Upper lobe of right lung (tissue), 1 donor: ENCODE measurements at regions not wholly inside any gene's neighbourhood (a gene's known extent, or its start where the extent isn't known, plus 50 kb on each side); places are given as distances from the start of the nearest gene placed in this dataset.
"Not testable (repeated sequence)": the region's sequence is repeated elsewhere in the genome, so short reads cannot be mapped to it uniquely, and the experiment has no call there.

ENCODE experiments used
- ATAC-seq: fragments of 200-7000 bp; cut with Tn5 transposase; one replicate; pipeline ENCODE4 v1.9.1; 2020; ENCODE audit warnings: mild to moderate bottlenecking, moderate library complexity
- DNase-seq: peaks from one replicate; pipeline ENCODE4 v3.0.0-alpha.2; 2020
- H3K27ac ChIP-seq: fragments of 200-600 bp; one replicate; pipeline ENCODE4 v1.8.0; 2022
- H3K27me3 ChIP-seq: fragments of 200-600 bp; one replicate; pipeline ENCODE4 v1.8.0; 2022; ENCODE audit warnings: mild to moderate bottlenecking
- H3K36me3 ChIP-seq: fragments of 200-600 bp; one replicate; pipeline ENCODE4 v1.8.0; 2022
- H3K4me1 ChIP-seq: fragments of 200-600 bp; one replicate; pipeline ENCODE4 v1.8.0; 2022
- H3K4me3 ChIP-seq: fragments of 200-600 bp; one replicate; pipeline ENCODE4 v1.8.0; 2022; ENCODE audit warnings: mild to moderate bottlenecking
- H3K9me3 ChIP-seq: fragments of 200-600 bp; one replicate; pipeline ENCODE4 v1.8.0; 2022
- intact Hi-C: fragments of 100-400 bp; cut with DNase I; formaldehyde crosslinking; loops from one replicate; pipeline ENCODE4 v1.11.0; 2022
- TF ChIP-seq, protein P1 (sequence below): fragments of 200-600 bp; IDR thresholded peaks from one replicate; pipeline ENCODE4 v1.8.0; 2022; ENCODE audit warnings: antibody characterized with exemption
- donor health status: DM: no; HTN: yes; CAD: no; lungs with severe emphysema.

DNA sequence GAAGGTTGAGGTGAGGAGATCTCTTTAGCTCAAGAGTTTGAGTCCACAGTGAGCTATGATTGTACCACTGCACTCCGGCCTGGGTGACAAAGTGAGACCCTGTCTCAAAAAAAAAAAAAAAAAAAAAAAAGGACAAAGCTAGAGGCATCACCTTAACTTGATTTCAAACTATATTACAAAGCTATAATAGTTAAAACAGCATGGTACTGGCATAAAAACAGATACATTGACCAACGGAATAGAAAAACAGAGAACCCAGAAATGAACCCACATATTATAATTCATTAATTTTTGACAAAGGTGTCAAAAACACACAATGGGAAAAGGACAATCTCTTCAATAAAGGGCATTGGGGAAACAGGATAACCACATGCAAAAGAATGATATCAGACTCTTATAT, 50.8 kb upstream of the MBOAT1 start:
- Histone ChIP-seq H3K4me3 (no peak overlapping the region), H3K9me3 (no peaks in the 10 kb centered on the region), H3K36me3 (no peaks in the 10 kb centered on the region), H3K27me3 (no peaks in the 10 kb centered on the region), H3K4me1 (no peaks in the 10 kb centered on the region), H3K27ac (no peak overlapping the region)
- DNase-seq: no peak
- TF ChIP-seq, protein P1, sequence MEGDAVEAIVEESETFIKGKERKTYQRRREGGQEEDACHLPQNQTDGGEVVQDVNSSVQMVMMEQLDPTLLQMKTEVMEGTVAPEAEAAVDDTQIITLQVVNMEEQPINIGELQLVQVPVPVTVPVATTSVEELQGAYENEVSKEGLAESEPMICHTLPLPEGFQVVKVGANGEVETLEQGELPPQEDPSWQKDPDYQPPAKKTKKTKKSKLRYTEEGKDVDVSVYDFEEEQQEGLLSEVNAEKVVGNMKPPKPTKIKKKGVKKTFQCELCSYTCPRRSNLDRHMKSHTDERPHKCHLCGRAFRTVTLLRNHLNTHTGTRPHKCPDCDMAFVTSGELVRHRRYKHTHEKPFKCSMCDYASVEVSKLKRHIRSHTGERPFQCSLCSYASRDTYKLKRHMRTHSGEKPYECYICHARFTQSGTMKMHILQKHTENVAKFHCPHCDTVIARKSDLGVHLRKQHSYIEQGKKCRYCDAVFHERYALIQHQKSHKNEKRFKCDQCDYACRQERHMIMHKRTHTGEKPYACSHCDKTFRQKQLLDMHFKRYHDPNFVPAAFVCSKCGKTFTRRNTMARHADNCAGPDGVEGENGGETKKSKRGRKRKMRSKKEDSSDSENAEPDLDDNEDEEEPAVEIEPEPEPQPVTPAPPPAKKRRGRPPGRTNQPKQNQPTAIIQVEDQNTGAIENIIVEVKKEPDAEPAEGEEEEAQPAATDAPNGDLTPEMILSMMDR: no peak
- intact Hi-C loops: no loop called here
- no peak for ATAC-seq

DNA sequence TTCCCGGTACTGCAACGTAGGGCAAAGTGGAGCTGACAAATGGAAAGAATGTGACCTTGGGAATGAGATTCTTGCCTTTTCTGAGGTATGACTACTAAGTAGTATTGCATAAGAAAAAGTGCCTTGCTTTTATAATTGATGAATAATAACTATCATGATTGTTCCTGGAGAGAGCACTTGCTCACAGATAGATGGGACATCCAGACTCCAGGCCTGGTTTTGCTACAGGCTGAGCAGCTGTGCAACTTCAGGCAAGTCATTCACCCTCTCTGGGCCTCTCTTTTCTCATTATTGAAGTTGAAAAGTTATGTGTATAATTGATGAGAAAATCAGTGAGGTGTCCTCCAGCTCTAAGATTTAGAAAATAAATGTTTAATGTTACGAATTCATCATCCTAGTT, 53.6 kb upstream of the MBOAT1 start:
- Histone ChIP-seq H3K4me1 (no peaks in the 10 kb centered on the region), H3K27me3 (no peaks in the 10 kb centered on the region), H3K27ac (no peak overlapping the region), H3K9me3 (no peaks in the 10 kb centered on the region), H3K36me3 (no peaks in the 10 kb centered on the region), H3K4me3 (no peak overlapping the region)
- intact Hi-C loops: no loop called here
- ATAC-seq: no peak
- TF ChIP-seq, protein P1: no peak
- DNase-seq: no peak

DNA sequence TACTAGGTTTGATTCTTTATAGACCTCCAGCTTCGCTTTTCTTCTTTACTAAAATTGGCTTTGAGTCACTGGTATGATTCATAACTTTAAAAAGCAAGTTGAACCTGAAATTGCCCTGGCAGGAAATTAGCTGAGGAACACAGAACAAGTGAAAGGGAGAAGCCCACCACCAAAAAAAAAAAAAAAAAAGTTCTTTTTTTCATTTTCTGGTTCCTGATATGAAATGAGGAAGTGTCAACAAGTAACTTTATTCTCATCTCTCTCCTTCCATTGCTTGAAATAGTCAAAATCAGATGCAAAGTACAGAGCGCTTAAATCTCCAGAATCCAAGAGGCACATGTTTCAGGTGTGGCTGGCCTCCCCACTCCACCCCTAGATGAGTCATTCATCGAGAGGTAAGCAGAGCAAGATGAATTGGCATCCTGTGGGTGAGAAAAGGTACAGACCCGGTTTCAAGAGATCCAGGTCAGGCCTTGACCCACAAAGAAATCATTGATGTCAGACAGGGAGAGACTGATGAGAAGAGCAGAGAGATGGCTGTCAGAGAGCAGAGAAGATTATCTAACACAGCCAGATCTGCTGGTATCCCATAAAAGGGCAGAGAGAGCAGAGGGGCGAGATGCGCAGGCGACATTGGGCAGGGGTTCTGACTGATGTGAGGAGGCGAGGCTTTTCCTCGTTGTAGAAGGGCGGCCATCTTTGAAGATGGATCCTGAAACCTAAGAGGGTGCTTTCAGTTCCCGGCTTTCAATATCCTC, 54.8 kb upstream of the MBOAT1 start:
- Histone ChIP-seq H3K36me3 (no peaks in the 10 kb centered on the region), H3K27ac (no peak overlapping the region), H3K4me1 (no peaks in the 10 kb centered on the region), H3K4me3 (no peak overlapping the region), H3K9me3 (no peaks in the 10 kb centered on the region), H3K27me3 (no peaks in the 10 kb centered on the region)
- ATAC-seq (no peak), DNase-seq (no peak)
- intact Hi-C loops: no loop called here
- TF ChIP-seq, protein P1: no peak

DNA sequence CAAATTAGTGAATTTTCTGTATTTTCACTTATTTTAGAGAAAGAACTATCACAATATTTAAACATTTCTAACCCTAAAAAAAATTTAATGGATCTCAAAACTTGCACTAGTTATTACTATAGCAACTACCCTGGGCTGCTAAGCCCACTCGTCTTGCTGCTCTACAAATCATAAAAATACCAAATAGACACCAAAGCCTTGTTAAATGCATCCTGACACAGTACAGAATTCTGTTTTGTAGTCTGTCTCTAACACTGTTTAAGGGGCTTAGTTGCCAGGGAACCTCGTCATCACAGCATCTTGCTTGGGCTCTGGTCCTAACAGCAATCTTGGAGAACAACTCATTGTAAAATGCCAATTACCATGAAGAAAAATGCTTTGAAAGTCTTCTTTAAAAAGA, 56.9 kb upstream of the MBOAT1 start:
- ATAC-seq: no peak
- intact Hi-C loops: no loop called here
- no peaks in the 10 kb centered on the region for H3K36me3 ChIP-seq
- H3K4me3 ChIP-seq: no peak overlapping the region
- H3K27ac ChIP-seq: no peak overlapping the region
- H3K9me3 ChIP-seq: no peaks in the 10 kb centered on the region
- H3K4me1 ChIP-seq: no peaks in the 10 kb centered on the region
- TF ChIP-seq, protein P1: no peak
- no peak for DNase-seq
- no peaks in the 10 kb centered on the region for H3K27me3 ChIP-seq

DNA sequence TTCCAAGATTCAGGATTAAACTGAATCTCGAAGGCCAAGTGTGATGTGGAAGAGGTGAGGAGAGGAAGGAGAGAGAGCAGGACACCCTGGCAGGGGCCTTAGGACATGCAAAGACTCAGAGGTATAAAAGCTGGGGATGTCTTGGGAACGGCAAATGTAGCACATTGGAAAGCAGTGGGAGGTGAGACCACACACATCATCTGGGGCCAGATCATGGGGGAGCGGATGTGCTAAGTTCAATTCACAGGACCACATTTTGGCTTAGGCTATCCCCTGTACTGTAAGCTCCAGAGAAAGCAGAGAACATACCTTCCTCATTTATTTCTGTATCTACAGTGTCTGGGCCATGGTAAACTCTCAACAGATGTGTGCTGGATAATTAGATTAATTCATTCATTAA, 59.5 kb upstream of the MBOAT1 start:
- ATAC-seq: no peak
- Histone ChIP-seq H3K27ac (no peak overlapping the region), H3K9me3 (no peaks in the 10 kb centered on the region), H3K4me1 (no peaks in the 10 kb centered on the region), H3K4me3 (no peak overlapping the region), H3K27me3 (no peaks in the 10 kb centered on the region), H3K36me3 (no peaks in the 10 kb centered on the region)
- TF ChIP-seq, protein P1: no peak
- intact Hi-C loops: no loop called here
- no peak for DNase-seq

DNA sequence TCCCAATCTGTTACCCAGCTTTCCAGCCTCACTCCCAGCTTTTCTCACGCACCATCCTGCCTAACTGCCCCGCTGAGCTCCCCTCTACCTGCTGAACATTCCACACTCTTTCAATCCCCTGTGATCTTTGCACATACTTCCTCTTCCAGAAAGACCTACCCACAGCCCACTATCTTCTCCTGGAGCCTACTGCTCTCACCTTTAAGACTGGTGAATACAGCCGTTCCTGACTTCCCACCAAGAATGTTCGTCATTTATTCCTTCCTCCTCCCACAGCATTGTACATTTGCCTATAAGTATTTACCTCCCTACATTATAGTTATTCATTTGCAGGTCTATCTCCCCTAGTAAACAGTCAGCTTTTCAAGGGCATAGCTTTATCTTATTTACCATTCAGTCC, 61.9 kb upstream of the MBOAT1 start:
- ATAC-seq: no peak
- peaks cover 7% of the 10 kb centered on the region for H3K27me3 ChIP-seq
- H3K9me3 ChIP-seq: no peaks in the 10 kb centered on the region
- intact Hi-C loops: no loop called here
- H3K36me3 ChIP-seq: no peaks in the 10 kb centered on the region
- H3K4me3 ChIP-seq: no peak overlapping the region
- TF ChIP-seq, protein P1: no peak
- DNase-seq: no peak
- no peaks in the 10 kb centered on the region for H3K4me1 ChIP-seq
- H3K27ac ChIP-seq: no peak overlapping the region

DNA sequence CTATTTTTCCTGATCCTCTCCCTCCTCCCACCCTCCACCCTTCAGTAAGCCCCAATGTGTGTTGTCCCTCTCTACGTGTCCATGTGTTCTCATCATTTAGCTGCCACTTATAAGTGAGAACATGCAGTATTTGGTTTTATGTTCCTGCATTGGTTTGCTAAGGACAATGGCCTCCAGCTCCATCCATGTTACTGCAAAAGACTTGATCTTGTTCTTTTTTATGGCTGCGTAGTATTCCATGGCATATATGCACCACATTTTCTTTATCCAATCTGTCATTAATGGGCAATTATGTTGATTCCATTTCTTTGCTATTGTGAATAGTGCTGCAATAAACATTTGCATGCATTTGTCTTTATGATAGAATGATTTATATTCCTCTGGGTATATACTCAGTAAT, 63.6 kb upstream of the MBOAT1 start:
- H3K4me1 ChIP-seq, H3K27me3 ChIP-seq, intact Hi-C loops, H3K36me3 ChIP-seq, H3K9me3 ChIP-seq, H3K4me3 ChIP-seq, ATAC-seq, H3K27ac ChIP-seq, DNase-seq: not testable (repeated sequence)

DNA sequence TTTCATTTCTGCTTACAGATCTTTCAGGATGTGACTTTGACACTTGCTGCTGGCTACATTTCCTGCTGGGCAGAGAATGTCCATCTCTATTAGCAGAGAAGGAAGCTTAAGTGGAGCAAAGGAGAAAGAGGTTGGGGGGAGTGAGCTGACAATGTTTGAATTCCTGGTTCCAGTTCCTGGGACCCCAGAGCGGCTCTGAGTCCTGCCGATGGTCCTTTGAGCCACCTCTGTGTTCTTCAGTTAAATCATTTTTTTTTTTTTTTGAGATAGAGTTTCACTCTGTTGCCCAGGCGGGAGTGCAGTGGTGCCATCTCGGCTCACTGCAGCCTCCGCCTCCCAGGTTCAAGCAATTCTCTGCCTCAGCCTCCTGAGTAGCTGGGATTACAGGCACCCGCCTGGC, 65.5 kb upstream of the MBOAT1 start:
- H3K27ac ChIP-seq, H3K4me3 ChIP-seq, H3K4me1 ChIP-seq, H3K36me3 ChIP-seq, H3K9me3 ChIP-seq, ATAC-seq, H3K27me3 ChIP-seq, DNase-seq, intact Hi-C loops: not testable (repeated sequence)
